HepG2 (cell line): ENCODE measurements at regions not wholly inside any gene's neighbourhood (a gene's known extent, or its start where the extent isn't known, plus 50 kb on each side); places are given as distances from the start of the nearest gene placed in this dataset.

Experiments
- ATAC-seq: fragments of 200-7000 bp; cut with Tn5 transposase; 3 replicates; pipeline ENCODE4 v1.9.1; 2020; ENCODE audit warnings: mild to moderate bottlenecking, moderate library complexity
- BruUV-seq: library from RNA; stranded (reverse); fragments of 400-500 nt; replicated peaks from 2 replicates; lab custom pipeline; 2021; lab: Mats Ljungman, UMichigan
- CTCF ChIA-PET: fragments of 300-600 bp; formaldehyde crosslinking; extraction: SDS; loops from one replicate; lab custom pipeline; 2021; ENCODE audit warnings: low total read pairs, inconsistent platforms, low intra/inter-chr PET ratio; lab: Yijun Ruan, JAX
- POLR2A ChIA-PET: fragments of 350-600 bp; sonication (Branson Sonifier 250); formaldehyde crosslinking; loops from one replicate; lab custom pipeline; 2020; ENCODE audit warnings: antibody characterized with exemption, inconsistent platforms; lab: Yijun Ruan, JAX
- DNase-seq: peaks from one replicate; pipeline ENCODE4 v3.0.0-alpha.2; 2015; ENCODE audit warnings: low spot score
- FAIRE-seq: peaks from 3 replicates; lab custom pipeline; 2011; peaks lifted over from hg19 to GRCh38; lab: Jason Lieb, UNC
- H2AFZ ChIP-seq: one replicate; pipeline ENCODE4 v1.6.1; 2011; ENCODE audit warnings: low read length, inconsistent platforms
- H3K27ac ChIP-seq: fragments of 300-600 bp; 3 replicates; pipeline ENCODE4 v1.8.0; 2011; ENCODE audit warnings: mixed run types, mild to moderate bottlenecking, mixed read lengths, low read length, inconsistent platforms; ENCODE audit not compliant: insufficient read depth; ENCODE audit errors: extremely low read length
- H3K27me3 ChIP-seq, 2 experiments: fragments of 200-600 bp in 1 of 2; 2 replicates in 1 of 2; 3 replicates in 1 of 2; pipeline versions ENCODE4 v1.6.0 to v1.8.0; 2011; ENCODE audit warnings: low read length in 2 of 2, mild to moderate bottlenecking in 2 of 2, moderate library complexity in 2 of 2, inconsistent platforms in 1 of 2; ENCODE audit not compliant: insufficient read depth in 2 of 2, control insufficient read depth in 1 of 2
- H3K36me3 ChIP-seq, 2 experiments: fragments of 200-600 bp in 1 of 2; replicated peaks in 1 of 2; 2 replicates in 1 of 2; 3 replicates in 1 of 2; pipeline versions ENCODE4 v1.5.1 to v1.8.0; 2011; ENCODE audit warnings: low read length in 2 of 2, inconsistent platforms in 1 of 2; ENCODE audit not compliant: insufficient read depth in 2 of 2, control insufficient read depth in 1 of 2
- H3K4me1 ChIP-seq: 2 replicates; pipeline ENCODE4 v1.5.1; 2012; ENCODE audit warnings: low read length, inconsistent platforms; ENCODE audit not compliant: insufficient read depth
- H3K4me2 ChIP-seq: 2 replicates; pipeline ENCODE4 v1.6.0; 2011; ENCODE audit warnings: low read depth, low read length, inconsistent platforms
- H3K4me3 ChIP-seq, 3 experiments: fragments of 200-600 bp in 1 of 3; sonication (generic), shearing (Covaris generic) in 1 of 3; replicated peaks in 1 of 3; 2 replicates each; pipeline ENCODE4 v1.5.1; 2011 to 2016; ENCODE audit warnings: low read length in 3 of 3, inconsistent platforms in 2 of 3, low read depth in 2 of 3, mild to moderate bottlenecking in 2 of 3, control low read depth in 1 of 3, mixed read lengths in 1 of 3; ENCODE audit not compliant: insufficient read depth in 1 of 3
- H3K79me2 ChIP-seq: one replicate; pipeline ENCODE4 v1.6.1; 2011; ENCODE audit warnings: low read length, inconsistent platforms; ENCODE audit not compliant: insufficient read depth
- H3K9ac ChIP-seq: 2 replicates; pipeline ENCODE4 v1.6.0; 2011; ENCODE audit warnings: mild to moderate bottlenecking, low read depth, low read length, inconsistent platforms; ENCODE audit not compliant: insufficient read depth
- H3K9me3 ChIP-seq: 2 replicates; pipeline ENCODE4 v1.5.1; 2012; ENCODE audit warnings: mild to moderate bottlenecking, low read length
- H4K20me1 ChIP-seq: 2 replicates; pipeline ENCODE4 v1.6.0; 2011; ENCODE audit warnings: inconsistent platforms, mild to moderate bottlenecking, low read length, moderate library complexity; ENCODE audit not compliant: insufficient read depth
- ARID2 ChIP-seq: sonication (generic); formaldehyde crosslinking; IDR thresholded peaks from 2 replicates; pipeline ENCODE4 v1.8.1; 2022; ENCODE audit warnings: mild to moderate bottlenecking, missing genetic modification reagents, borderline replicate concordance
- IKZF4 ChIP-seq: sonication (generic); formaldehyde crosslinking; IDR thresholded peaks from 2 replicates; pipeline ENCODE4 v1.5.1; 2020; ENCODE audit warnings: borderline replicate concordance, mild to moderate bottlenecking, low read depth, missing genetic modification reagents; ENCODE audit errors: not compliant biosample characterization
- KDM6A ChIP-seq: IDR thresholded peaks from 2 replicates; pipeline ENCODE4 v1.6.1; 2016; ENCODE audit warnings: low read depth
- MIXL1 ChIP-seq: IDR thresholded peaks from 2 replicates; pipeline ENCODE4 v1.6.1; 2016
- PAX8 ChIP-seq: sonication (generic); formaldehyde crosslinking; IDR thresholded peaks from 2 replicates; pipeline ENCODE4 v1.8.0; 2022; ENCODE audit warnings: mild to moderate bottlenecking, missing genetic modification reagents, borderline replicate concordance
- PITX1 ChIP-seq: sonication (generic); formaldehyde crosslinking; IDR thresholded peaks from 2 replicates; pipeline ENCODE4 v1.5.1; 2020; ENCODE audit warnings: mild to moderate bottlenecking, missing genetic modification reagents
- POLR2A ChIP-seq, 2 experiments: IDR thresholded peaks; 2 replicates each; pipeline ENCODE4 v1.6.1; 2011; ENCODE audit warnings: low read depth in 2 of 2, low read length in 2 of 2, mild to moderate bottlenecking in 1 of 2, moderate library complexity in 1 of 2; ENCODE audit not compliant: insufficient read depth in 1 of 2
- RBM39 ChIP-seq: fragments of 200-400 bp; formaldehyde crosslinking; IDR thresholded peaks from one replicate; pipeline ENCODE4 v1.6.1; 2018; ENCODE audit warnings: antibody characterized with exemption, mild to moderate bottlenecking, low read depth, low read length; ENCODE audit not compliant: poor library complexity, severe bottlenecking
- RNF219 ChIP-seq: sonication (generic); formaldehyde crosslinking; IDR thresholded peaks from 2 replicates; pipeline ENCODE4 v1.5.0; 2020; ENCODE audit warnings: mild to moderate bottlenecking, missing genetic modification reagents
- SMAD3 ChIP-seq: sonication (generic); formaldehyde crosslinking; IDR thresholded peaks from 2 replicates; pipeline ENCODE4 v1.4.0; 2020; ENCODE audit warnings: missing genetic modification reagents
- SMYD3 ChIP-seq: sonication (generic); formaldehyde crosslinking; IDR thresholded peaks from 2 replicates; pipeline ENCODE4 v1.8.1; 2023; ENCODE audit warnings: mild to moderate bottlenecking, missing genetic modification reagents
- TCF12 ChIP-seq, 2 experiments: fragments of 450-650 bp in 1 of 2; sonication (generic) in 1 of 2; formaldehyde crosslinking in 1 of 2; IDR thresholded peaks; 2 replicates each; pipeline versions ENCODE4 v1.6.1 to v1.8.0; 2017 to 2022; ENCODE audit warnings: antibody characterized with exemption in 1 of 2, mild to moderate bottlenecking in 1 of 2, missing genetic modification reagents in 1 of 2, moderate library complexity in 1 of 2
- THAP9 ChIP-seq: sonication (generic); formaldehyde crosslinking; IDR thresholded peaks from 2 replicates; pipeline ENCODE4; 2020; ENCODE audit warnings: missing genetic modification reagents, mild to moderate bottlenecking, borderline replicate concordance
- TRIM22 ChIP-seq: fragments of 450-650 bp; IDR thresholded peaks from 2 replicates; pipeline ENCODE4 v1.6.1; 2017
- ZNF7 ChIP-seq: IDR thresholded peaks from 2 replicates; pipeline ENCODE4 v1.6.1; 2016; ENCODE audit warnings: missing biosample characterization, missing genetic modification reagents
- ZNF761 ChIP-seq: sonication (generic); formaldehyde crosslinking; conservative IDR thresholded peaks from 2 replicates; pipeline ENCODE4 v1.4.0; 2020; ENCODE audit warnings: mild to moderate bottlenecking, missing genetic modification reagents
- ZNF773 ChIP-seq: sonication (generic); formaldehyde crosslinking; IDR thresholded peaks from 2 replicates; pipeline ENCODE4 v1.4.0; 2020; ENCODE audit warnings: missing genetic modification reagents, borderline replicate concordance
- ZNF784 ChIP-seq: sonication (generic); formaldehyde crosslinking; IDR thresholded peaks from 2 replicates; pipeline ENCODE4 v1.5.1; 2020; ENCODE audit warnings: missing genetic modification reagents, mild to moderate bottlenecking, borderline replicate concordance
- ZNF850 ChIP-seq: sonication (generic); formaldehyde crosslinking; conservative IDR thresholded peaks from 2 replicates; pipeline ENCODE4 v1.9.0; 2021; ENCODE audit warnings: mild to moderate bottlenecking, missing genetic modification reagents
- WGBS: methylation state at CpG from one replicate; pipeline ENCODE4 v1.1.6; 2017; ENCODE audit warnings: low lambda C conversion rate; 5-methylcytosine and 5-hydroxymethylcytosine counted together
- in situ Hi-C: cut with HindIII; loops from 2 replicates; pipeline ENCODE4 v1.10.0; 2017; ENCODE audit warnings: low pct_unique_long_range_greater_than_20kb; ENCODE audit not compliant: extremely low pct_ligation_motif_present
- intact Hi-C: fragments of 100-400 bp; cut with micrococcal nuclease; formaldehyde crosslinking; loops from one replicate; pipeline ENCODE4 v1.10.0; 2022; ENCODE audit not compliant: unreplicated experiment

- no peak for TF ChIP-seq THAP9 (CRISPR knock-in tag)
- TF ChIP-seq POLR2A (IDR thresholded peaks at IDR 0.05; ENCODE audit: insufficient read depth in 1 of 2, low read depth in 2 of 2, low read length in 2 of 2): no peak
- TF ChIP-seq TRIM22: no peak
- TF ChIP-seq ZNF784: no peak
- TF ChIP-seq ARID2 (CRISPR knock-in tag): no peak
Observed at GRCh38 chr1:82969340-82969739, 1029.6 kb downstream of the TTLL7 start (continued).

- BruUV-seq: no TSS peak
- intact Hi-C loops (no loop called here), in situ Hi-C loops (no loop called here)
- no peak overlapping the region for H3K4me2 ChIP-seq
- ATAC-seq (no peak), FAIRE-seq (no peak), DNase-seq (no peak)
- POLR2A ChIA-PET: no interaction called here
- no peaks in the 10 kb centered on the region for H3K79me2 ChIP-seq
- no peak overlapping the region for H3K4me3 ChIP-seq
- no peaks in the 10 kb centered on the region for H3K36me3 ChIP-seq
- H3K9me3 ChIP-seq: peaks cover 31% of the 10 kb centered on the region
- no peaks in the 10 kb centered on the region for H3K27me3 ChIP-seq
- H4K20me1 ChIP-seq: no peaks in the 10 kb centered on the region
- no peak overlapping the region for H3K9ac ChIP-seq
- no peak overlapping the region for H2AFZ ChIP-seq
- H3K27ac ChIP-seq: no peak overlapping the region
- WGBS: 0% methylated on average over 2 of the region's 2 CpGs
- H3K4me1 ChIP-seq: no peaks in the 10 kb centered on the region
- CTCF ChIA-PET: no interaction called here
- TF ChIP-seq PAX8 (no peak), IKZF4 (CRISPR knock-in tag) (no peak), SMAD3 (CRISPR knock-in tag) (no peak), RBM39 (no peak), TCF12 (IDR thresholded peaks at IDR 0.05) (no peak), TCF12 (CRISPR knock-in tag; IDR thresholded peaks at IDR 0.05) (no peak), ZNF7 (CRISPR knock-in tag) (no peak), ZNF761 (CRISPR knock-in tag) (no peak), MIXL1 (CRISPR knock-in tag) (no peak), RNF219 (CRISPR knock-in tag) (no peak), KDM6A (CRISPR knock-in tag) (no peak), ZNF850 (CRISPR knock-in tag) (no peak), ZNF773 (CRISPR knock-in tag) (no peak), SMYD3 (CRISPR knock-in tag) (no peak), PITX1 (CRISPR knock-in tag) (no peak)
Observed at GRCh38 chr1:82962658-82963057, 1036.3 kb downstream of the TTLL7 start.
